ENCODE measurements at regions not wholly inside any gene's neighbourhood (a gene's known extent, or its start where the extent isn't known, plus 50 kb on each side); places are given as distances from the start of the nearest gene placed in this dataset.

- TF ChIP-seq CTCF (IDR thresholded peaks at IDR 0.05) = peak in 1 of 4 experiments; percentile 21
- TF ChIP-seq POLR2AphosphoS5 (IDR thresholded peaks at IDR 0.05) = no peak
- no peak for TF ChIP-seq EP300 (IDR thresholded peaks at IDR 0.05)
Observed at GRCh38 chr9:118595719-118596305, 773.4 kb downstream of the BRINP1 start.
